Parathyroid adenoma (tissue), 2 donors: ENCODE measurements at regions not wholly inside any gene's neighbourhood (a gene's known extent, or its start where the extent isn't known, plus 50 kb on each side); places are given as distances from the start of the nearest gene placed in this dataset.
A peak's percentile ranks its signal among the peaks of the same experiment; 100 is the strongest.

ENCODE experiments used
- H2AFZ ChIP-seq: fragments of 300-600 bp; sonication (generic); one replicate; pipeline ENCODE4 v1.7.0; 2017; ENCODE audit warnings: antibody characterized with exemption, mild to moderate bottlenecking
- H3K27ac ChIP-seq: fragments of 300-600 bp; sonication (generic); one replicate; pipeline ENCODE4 v1.7.0; 2017
- H3K27me3 ChIP-seq: fragments of 300-600 bp; sonication (generic); one replicate; pipeline ENCODE4 v1.7.0; 2017; ENCODE audit warnings: low read length; ENCODE audit not compliant: control insufficient read depth, insufficient read depth
- H3K36me3 ChIP-seq: fragments of 300-600 bp; sonication (generic); one replicate; pipeline ENCODE4 v1.7.0; 2017; ENCODE audit warnings: low read length; ENCODE audit not compliant: control insufficient read depth, insufficient read depth
- H3K4me1 ChIP-seq: fragments of 300-600 bp; sonication (generic); one replicate; pipeline ENCODE4 v1.7.0; 2017; ENCODE audit warnings: control low read depth
- H3K4me2 ChIP-seq: fragments of 300-600 bp; sonication (generic); one replicate; pipeline ENCODE4 v1.7.0; 2017; ENCODE audit warnings: low read length
- H3K4me3 ChIP-seq: fragments of 300-600 bp; sonication (generic); one replicate; pipeline ENCODE4 v1.7.0; 2017; ENCODE audit warnings: low read depth, low read length
- H3K79me2 ChIP-seq: fragments of 300-600 bp; sonication (generic); one replicate; pipeline ENCODE4 v1.7.0; 2017; ENCODE audit warnings: control low read depth
- H3K9ac ChIP-seq: fragments of 300-600 bp; sonication (generic); one replicate; pipeline ENCODE4 v1.7.0; 2017; ENCODE audit warnings: mild to moderate bottlenecking
- H3K9me3 ChIP-seq: fragments of 300-600 bp; sonication (generic); one replicate; pipeline ENCODE4 v1.7.0; 2017; ENCODE audit warnings: low read length; ENCODE audit not compliant: control insufficient read depth
- TF ChIP-seq, protein P1 (sequence below): fragments of 300-600 bp; sonication (generic); IDR thresholded peaks from one replicate; pipeline ENCODE4 v1.7.0; 2017; ENCODE audit warnings: antibody characterized with exemption, mild to moderate bottlenecking
- donor health status: primary hyperparathyroidism.

DNA sequence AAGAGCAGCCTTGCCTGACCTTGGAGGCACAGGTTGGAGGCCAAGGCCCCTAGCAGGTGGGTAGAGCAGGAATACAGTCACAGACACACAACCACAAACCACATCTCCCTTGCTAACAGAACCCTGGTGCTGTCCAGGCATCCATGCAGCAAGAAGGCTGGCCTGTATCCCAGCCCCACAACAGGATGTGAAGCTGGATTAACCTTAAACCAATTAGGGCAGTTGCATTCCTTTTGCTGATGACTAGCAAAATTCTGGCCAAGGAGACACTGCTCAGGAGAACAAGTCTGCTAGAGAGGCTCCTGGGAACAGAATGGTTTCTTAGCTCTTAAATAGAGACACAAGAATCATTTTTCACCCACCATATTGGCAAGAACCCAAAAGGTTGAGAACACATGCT is 97.8 kb downstream of the C5orf15 start:
- no peak overlapping the region for H3K9ac ChIP-seq
- H3K79me2 ChIP-seq, result no peaks in the 10 kb centered on the region
- no peaks in the 10 kb centered on the region for H3K36me3 ChIP-seq
- peak overlapping the region; percentile 45 for H2AFZ ChIP-seq
- no peak overlapping the region for H3K4me2 ChIP-seq
- no peak overlapping the region for H3K4me3 ChIP-seq
- peaks cover 6% of the 10 kb centered on the region for H3K4me1 ChIP-seq
- H3K9me3 ChIP-seq, result no peaks in the 10 kb centered on the region
- H3K27me3 ChIP-seq, result no peaks in the 10 kb centered on the region
- TF ChIP-seq, protein P1, sequence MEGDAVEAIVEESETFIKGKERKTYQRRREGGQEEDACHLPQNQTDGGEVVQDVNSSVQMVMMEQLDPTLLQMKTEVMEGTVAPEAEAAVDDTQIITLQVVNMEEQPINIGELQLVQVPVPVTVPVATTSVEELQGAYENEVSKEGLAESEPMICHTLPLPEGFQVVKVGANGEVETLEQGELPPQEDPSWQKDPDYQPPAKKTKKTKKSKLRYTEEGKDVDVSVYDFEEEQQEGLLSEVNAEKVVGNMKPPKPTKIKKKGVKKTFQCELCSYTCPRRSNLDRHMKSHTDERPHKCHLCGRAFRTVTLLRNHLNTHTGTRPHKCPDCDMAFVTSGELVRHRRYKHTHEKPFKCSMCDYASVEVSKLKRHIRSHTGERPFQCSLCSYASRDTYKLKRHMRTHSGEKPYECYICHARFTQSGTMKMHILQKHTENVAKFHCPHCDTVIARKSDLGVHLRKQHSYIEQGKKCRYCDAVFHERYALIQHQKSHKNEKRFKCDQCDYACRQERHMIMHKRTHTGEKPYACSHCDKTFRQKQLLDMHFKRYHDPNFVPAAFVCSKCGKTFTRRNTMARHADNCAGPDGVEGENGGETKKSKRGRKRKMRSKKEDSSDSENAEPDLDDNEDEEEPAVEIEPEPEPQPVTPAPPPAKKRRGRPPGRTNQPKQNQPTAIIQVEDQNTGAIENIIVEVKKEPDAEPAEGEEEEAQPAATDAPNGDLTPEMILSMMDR, result no peak
- no peak overlapping the region for H3K27ac ChIP-seq

DNA sequence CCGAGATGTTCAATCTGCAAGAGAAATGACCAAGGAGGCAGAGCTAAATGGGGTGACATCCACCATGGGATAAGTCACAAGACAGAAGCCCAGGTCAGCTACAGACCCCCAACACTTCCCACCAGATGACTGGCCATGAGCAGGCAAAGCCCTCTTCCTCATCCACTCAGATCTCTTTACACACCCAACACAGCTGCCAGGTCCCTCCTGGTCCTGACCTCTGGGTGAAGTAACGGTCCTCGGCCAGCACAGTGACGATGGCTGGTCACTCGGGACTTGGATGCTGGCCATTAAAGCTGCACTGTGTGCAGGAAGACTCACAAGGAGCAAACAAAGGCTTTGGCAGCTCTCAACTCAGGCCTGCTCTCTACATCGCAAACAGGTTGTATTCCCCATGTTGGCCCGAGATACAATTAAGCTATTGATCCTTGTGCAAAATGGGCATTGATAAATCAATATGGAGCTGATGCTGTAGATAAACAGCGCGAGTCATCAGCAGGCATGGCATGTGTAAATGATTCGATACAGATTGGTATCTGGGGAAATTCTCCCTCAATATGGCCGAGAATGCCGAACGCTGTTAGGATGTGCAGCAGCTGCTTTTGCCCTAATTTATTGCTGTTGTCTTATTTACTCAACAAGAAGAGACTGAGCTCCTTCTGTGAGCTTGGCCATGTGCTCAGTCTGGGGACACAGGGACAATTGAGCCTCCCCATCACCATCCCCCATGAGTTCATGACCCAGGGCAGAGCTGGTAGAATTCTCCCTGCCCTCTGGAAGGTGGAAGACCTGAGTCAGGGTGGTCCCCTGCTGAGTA is 98.7 kb downstream of the C5orf15 start:
- no peak overlapping the region for H2AFZ ChIP-seq
- H3K27ac ChIP-seq, result no peak overlapping the region
- no peak overlapping the region for H3K9ac ChIP-seq
- H3K4me2 ChIP-seq, result no peak overlapping the region
- TF ChIP-seq, protein P1, result peak; percentile 3
- no peaks in the 10 kb centered on the region for H3K79me2 ChIP-seq
- H3K4me1 ChIP-seq, result peaks cover 6% of the 10 kb centered on the region
- no peaks in the 10 kb centered on the region for H3K27me3 ChIP-seq
- no peaks in the 10 kb centered on the region for H3K9me3 ChIP-seq
- no peak overlapping the region for H3K4me3 ChIP-seq
- H3K36me3 ChIP-seq, result no peaks in the 10 kb centered on the region

DNA sequence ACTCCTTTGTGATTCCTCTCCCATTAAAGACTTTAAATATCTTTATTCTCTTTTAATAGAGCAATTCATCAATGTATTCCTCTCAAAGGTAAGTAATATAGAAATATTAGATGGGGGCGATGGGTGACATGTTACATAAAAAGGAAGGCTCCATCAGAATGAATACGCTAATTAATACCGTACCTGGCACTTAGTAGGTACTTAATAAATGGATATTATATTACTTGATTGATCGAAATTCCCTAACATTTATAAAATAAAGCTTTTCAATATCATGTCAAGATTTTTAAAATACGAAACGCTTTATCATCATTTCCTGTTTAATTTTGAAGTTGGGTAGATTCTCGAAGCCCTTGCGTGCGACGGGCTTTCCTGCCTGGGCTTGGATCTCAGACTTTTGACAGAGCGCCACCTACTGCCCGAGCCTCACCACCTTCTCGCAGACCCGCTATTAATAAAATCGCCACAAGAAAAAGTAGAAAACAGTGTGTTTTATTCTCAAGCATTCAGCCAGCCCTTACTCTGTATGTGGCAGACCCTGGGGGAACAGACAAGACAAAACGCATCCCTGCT is 99.4 kb downstream of the C5orf15 start:
- H3K36me3 ChIP-seq, result no peaks in the 10 kb centered on the region
- no peak overlapping the region for H3K27ac ChIP-seq
- no peak overlapping the region for H2AFZ ChIP-seq
- H3K9me3 ChIP-seq, result no peaks in the 10 kb centered on the region
- H3K4me1 ChIP-seq, result peaks cover 6% of the 10 kb centered on the region
- no peaks in the 10 kb centered on the region for H3K27me3 ChIP-seq
- TF ChIP-seq, protein P1, result peak; percentile 83
- H3K9ac ChIP-seq, result no peak overlapping the region
- H3K79me2 ChIP-seq, result no peaks in the 10 kb centered on the region
- H3K4me2 ChIP-seq, result no peak overlapping the region
- H3K4me3 ChIP-seq, result no peak overlapping the region

DNA sequence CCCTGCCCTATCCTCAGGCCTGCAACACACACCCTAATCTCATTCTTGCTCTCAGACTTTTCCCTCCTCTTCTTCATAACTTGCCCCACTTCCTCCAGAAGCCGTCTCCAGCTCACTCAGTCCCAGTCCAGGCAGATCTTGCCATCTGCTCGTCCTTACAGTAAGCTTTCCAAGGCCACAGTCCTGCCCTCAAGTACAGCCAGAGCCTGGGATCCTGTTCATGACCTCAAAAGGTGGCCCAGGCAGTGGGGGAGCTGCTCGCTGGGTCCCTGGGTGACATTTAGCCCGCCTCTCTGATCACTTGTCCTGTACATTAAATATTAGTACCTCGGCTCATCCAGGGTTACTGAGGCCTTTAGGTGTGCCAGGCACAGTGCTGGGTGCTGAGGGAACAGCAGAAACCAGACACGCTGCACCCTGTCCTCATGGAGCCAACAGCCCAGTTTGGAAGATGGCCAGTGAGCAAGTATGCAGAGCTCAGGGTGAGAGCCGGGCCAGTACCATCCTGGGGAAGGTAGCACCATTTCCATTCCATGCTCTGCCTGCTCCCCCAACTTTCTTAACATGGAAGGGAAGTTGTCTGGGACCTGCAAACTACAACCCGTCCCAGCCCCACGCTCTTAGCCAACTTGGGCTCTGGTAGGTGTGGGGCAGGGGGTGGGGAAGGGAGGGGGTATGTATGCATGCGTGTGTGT is 100.4 kb downstream of the C5orf15 start:
- Histone ChIP-seq H3K36me3 (no peaks in the 10 kb centered on the region), H3K4me2 (no peak overlapping the region), H3K9me3 (no peaks in the 10 kb centered on the region), H3K4me3 (no peak overlapping the region), H3K4me1 (peaks cover 6% of the 10 kb centered on the region), H3K27ac (no peak overlapping the region), H3K9ac (no peak overlapping the region), H3K79me2 (no peaks in the 10 kb centered on the region), H2AFZ (no peak overlapping the region), H3K27me3 (no peaks in the 10 kb centered on the region)
- TF ChIP-seq, protein P1, result no peak
